Keratinocyte (primary cell): ENCODE measurements at regions not wholly inside any gene's neighbourhood (a gene's known extent, or its start where the extent isn't known, plus 50 kb on each side); places are given as distances from the start of the nearest gene placed in this dataset.

Source experiments
- CTCF ChIP-seq, 3 experiments: IDR thresholded peaks in 1 of 3; conservative IDR thresholded peaks in 1 of 3; optimal IDR thresholded peaks in 1 of 3; 2 replicates in 2 of 3; 3 replicates in 1 of 3; pipeline versions ENCODE3 to v1.5.1; 2011; ENCODE audit warnings: low read length in 3 of 3, mild to moderate bottlenecking in 3 of 3, moderate library complexity in 2 of 3, control low read depth in 1 of 3, inconsistent platforms in 1 of 3; ENCODE audit not compliant: insufficient read depth in 2 of 3; ENCODE audit errors: extremely low read depth in 1 of 3
- EZH2 ChIP-seq: IDR thresholded peaks from one replicate; pipeline ENCODE4 v1.6.1; 2012; ENCODE audit warnings: inconsistent platforms, mild to moderate bottlenecking, low read length, moderate library complexity

GRCh38 chr22:49694462-49695260 lies 133.0 kb downstream of the BRD1 start:
- TF ChIP-seq CTCF (optimal IDR thresholded peaks at IDR 0.05 in 1 of 3, IDR thresholded peaks at IDR 0.05 in 1 of 3, conservative IDR thresholded peaks at IDR 0.05 in 1 of 3; ENCODE audit: extremely low read depth in 1 of 3, insufficient read depth in 2 of 3, low read length in 3 of 3) (no peak), EZH2 (no peak)
